ENCODE measurements at regions not wholly inside any gene's neighbourhood (a gene's known extent, or its start where the extent isn't known, plus 50 kb on each side); places are given as distances from the start of the nearest gene placed in this dataset.
"Not testable (repeated sequence)": the region's sequence is repeated elsewhere in the genome, so short reads cannot be mapped to it uniquely, and the experiment has no call there.

DNA sequence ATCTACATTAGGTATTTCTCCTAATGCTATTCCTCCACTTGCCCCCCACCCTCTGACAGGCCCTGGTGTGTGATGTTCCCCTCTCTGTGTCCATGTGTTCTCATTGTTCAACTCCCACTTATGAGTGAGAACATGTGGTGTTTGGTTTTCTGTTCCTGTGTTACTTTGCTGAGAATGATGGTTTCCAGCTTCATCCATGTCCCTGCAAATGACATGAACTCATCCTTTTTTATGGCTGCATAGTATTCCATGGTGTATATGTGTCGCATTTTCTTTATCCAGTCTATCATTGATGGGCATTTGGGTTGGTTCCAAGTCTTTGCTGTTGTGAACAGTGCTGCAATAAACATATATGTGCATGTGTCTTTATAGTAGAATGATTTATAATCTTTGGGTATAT, 50.6 kb upstream of the GRHL3 start:
- not testable (repeated sequence) for DNase-seq (ENCODE audit: low read depth)

DNA sequence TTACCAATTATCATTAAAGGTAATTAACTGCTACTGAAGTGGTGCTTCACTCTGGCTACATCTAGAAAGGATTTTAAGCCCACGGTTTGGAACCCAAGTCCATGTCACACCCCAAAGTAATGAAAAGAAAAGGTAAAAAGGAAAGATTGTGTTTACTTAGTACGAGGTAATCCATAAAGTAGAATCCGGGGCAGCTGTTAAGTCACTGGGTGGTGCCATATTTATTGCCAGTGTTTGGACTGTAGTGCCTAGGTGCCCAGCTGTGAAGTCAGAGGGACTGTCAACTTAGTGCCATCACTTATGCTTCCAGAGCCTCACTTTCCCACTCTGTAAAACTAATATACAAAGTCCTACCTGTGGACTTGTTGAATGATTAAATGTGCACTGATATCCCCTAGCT, 52.2 kb upstream of the GRHL3 start:
- DNase-seq (ENCODE audit: low read depth) = no peak

DNA sequence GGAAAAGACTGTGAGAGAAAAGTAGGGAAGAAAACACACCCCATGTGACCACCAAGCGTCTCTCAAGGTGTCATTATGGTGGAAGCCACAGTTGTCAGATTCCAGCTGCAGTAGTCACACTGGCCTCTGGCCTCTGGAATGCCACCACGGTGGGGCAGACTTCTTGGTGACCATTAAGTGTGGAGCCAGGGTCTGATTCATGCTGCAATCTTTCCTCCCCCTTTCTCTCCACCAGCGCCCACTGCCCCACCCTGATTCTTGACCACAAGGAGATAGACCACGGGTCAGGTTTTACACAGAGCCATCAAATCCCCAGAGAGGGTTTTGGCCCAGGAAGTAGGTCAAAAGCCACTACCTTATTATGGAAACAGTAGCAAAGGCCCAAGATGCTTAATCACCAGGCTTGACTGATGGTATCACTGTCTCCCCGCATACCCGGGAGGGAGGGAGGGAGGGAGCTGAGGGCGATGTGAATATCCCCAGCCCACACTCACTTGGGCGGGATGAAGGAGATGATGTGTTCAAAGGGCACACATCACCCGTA, 52.7 kb upstream of the GRHL3 start:
- DNase-seq (ENCODE audit: low read depth) = peak; percentile 99

DNA sequence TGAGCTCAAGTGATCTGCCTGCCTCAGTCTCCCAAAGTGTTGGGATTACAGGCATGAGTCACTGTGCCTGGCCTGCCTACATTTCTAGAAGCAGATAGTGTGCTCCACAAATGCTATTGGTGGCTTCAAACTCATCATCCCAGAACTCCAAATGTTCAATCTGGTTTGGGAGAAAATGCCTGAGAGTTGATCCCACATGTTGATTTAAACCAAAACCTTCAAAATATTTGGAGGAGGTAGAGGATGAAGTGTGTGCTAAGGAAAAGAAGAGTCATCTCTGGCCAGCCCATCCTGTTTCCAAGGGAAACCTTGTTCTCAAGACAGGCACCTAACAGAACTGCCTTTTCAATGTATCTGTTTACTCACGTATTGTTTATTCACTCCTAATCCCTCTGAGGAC, 55.4 kb upstream of the GRHL3 start:
- no peak for DNase-seq (ENCODE audit: low read depth)

DNA sequence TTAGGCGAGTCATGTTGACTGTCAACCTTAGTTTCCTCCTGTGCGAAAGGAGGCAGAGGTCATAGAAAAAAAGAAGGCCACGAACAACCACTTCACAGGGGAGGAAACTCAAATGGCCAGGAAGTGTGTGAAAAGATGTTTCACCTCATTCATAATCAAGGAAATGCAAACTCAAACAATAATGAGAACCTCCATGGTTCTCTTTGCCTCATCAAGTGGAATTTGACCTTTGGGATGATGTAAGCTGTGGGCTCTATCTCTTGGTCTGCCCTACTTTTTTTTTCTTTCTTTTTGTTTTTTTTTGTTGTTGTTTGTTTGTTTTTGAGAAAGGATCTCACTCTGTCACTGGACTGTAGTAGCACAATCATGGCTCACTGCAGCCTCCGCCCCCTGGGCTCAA, 55.9 kb upstream of the GRHL3 start:
- no peak for DNase-seq (ENCODE audit: low read depth)

DNA sequence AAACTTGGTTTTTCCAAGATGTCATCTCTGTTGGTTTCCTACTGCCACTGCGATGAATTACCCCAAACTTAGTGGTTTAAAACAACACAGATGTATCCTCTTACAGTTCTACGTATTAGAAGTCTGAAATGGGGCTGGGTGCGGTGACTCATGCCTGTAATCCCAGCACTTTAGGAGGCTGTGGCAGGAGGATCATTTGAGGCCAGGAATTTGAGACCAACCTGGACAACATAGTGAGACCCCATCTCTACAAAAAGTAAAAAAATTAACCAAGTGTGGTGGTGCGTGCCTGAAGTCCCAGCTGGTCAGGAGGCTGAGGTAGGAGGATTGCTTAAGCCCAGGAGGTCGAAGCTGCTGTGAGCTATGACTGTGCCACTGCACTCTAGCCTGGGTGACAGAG, 57.2 kb upstream of the GRHL3 start:
- DNase-seq (ENCODE audit: low read depth) = no peak

DNA sequence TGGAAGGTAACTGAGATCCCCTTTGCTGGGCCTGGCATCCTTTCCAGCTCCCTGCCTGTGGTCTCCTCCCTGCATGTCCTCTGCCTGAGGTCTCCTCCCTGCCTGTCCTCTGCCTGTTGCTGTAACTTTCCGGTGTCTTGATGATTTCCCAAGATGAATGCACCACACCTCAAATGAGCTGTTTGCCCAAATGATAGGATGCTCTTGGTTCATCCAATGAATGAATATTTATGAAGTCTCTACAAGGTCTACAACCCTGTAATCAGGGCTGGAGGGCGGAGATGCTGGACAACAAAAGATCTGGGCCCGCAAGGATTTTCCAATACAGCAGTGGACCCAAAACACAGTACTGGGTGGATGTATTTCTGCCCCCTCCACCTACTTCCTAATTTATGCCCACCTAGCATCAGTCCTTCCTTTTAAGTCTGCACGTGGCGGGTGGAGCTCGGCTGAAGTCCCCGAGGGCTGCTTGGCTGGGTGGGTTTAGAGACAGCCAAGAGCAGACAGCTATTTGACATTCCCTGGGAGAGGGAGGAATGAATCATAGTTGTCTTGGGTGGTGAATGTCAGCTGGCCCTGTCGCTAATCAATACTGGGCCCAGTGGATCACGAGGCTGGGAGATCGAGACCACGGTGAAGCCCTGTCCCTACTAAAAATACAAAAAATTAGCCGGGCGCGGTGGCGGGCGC, 60.3 kb upstream of the GRHL3 start:
- DNase-seq (ENCODE audit: low read depth) = no peak

DNA sequence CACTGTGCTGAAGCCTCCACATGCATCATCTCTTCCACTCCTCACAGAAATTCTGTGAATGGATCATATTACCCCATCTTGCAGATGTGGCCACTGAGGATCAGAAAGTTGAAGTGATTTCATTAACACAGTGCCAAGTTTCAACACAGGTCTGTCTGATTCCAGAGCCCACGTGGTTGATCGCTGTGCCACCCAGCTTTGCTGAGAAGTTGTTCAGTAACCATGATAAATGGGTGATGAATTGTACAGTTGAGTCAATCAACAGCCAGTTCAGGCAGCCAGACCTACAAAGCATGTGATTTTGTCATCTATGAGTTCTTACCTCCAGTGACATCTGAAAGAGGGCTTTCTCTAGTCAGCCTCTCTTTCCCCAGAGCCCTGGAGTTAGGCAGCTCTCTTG, 61.8 kb upstream of the GRHL3 start:
- no peak for DNase-seq (ENCODE audit: low read depth)

DNA sequence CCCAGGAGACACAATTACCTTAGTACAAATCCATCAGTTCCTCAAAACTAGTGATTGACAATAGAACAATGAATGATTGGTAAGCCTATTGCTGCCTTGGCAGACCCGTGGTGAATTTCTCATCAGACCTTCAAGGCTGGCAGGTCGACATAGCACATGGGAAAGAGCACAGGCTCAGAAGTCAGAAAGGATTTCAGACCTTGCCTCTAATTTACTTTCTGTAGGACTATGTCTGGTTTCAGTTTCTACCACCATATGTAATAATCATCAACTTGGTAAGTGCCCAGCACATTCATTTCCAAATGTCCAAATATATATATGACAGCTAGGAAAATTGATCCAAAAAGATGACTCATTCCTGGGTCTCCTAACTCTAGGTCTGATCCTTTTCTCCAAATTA, 62.5 kb upstream of the GRHL3 start:
- no peak for DNase-seq (ENCODE audit: low read depth)

DNA sequence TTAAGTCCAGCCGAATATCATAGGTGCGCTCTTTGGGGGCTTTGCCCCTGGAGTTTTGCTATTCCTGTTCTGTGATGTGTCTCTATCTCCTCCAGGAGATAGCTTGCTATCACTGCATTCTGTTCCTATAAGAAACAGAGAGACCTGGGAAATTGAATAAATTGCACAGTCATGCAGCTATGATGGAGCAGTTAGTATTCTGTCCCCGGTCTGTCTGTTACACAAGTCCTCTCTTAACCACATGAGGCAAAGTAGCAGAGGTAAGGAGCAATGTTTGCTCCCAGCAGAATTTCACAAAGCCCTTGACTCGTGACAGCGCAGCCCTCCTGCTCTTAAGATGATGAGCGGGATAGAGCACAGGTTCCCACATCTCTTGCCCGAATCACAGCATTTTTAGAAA, 63.9 kb upstream of the GRHL3 start:
- DNase-seq (ENCODE audit: low read depth) = no peak

DNA sequence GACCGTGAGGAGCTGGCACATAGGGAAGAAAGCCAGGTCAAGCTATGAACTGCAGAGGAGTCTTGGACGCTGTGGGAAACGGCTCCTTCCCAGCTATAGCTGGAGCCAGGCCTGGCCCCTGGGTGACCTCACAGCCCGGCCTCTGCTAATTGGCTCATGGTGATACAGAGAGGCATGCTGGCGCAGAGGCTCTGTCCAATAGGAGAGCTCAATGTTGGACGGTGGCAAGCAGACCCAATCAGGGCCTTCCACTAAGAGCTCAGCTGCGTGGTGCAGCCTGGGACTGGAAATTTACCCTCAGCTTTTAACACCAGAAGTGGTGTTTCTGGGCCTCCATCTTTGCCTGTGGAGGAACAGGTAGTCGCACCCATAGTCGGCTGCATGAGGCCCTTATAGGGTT, 64.4 kb upstream of the GRHL3 start:
- no peak for DNase-seq (ENCODE audit: low read depth)

DNA sequence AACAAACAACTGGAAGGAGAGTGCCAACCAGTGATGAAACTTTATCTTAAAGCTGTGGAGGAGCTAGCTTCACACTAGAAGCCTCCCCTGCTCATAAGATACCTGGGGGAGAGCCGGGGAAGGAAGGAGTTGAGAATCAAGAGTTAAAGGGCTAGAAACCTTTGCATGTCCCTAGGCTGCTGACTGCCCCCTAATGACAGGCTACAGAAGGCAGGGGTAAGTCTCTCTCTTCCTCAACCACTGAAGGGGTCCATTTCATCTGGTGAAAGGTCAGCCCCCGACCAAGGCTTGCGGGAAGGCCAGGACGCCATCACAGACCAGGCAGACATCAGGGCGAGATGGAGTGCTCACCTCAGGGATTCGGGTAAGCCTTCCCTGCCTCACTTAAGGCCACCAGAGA, 65.6 kb upstream of the GRHL3 start:
- DNase-seq (ENCODE audit: low read depth) = no peak

DNA sequence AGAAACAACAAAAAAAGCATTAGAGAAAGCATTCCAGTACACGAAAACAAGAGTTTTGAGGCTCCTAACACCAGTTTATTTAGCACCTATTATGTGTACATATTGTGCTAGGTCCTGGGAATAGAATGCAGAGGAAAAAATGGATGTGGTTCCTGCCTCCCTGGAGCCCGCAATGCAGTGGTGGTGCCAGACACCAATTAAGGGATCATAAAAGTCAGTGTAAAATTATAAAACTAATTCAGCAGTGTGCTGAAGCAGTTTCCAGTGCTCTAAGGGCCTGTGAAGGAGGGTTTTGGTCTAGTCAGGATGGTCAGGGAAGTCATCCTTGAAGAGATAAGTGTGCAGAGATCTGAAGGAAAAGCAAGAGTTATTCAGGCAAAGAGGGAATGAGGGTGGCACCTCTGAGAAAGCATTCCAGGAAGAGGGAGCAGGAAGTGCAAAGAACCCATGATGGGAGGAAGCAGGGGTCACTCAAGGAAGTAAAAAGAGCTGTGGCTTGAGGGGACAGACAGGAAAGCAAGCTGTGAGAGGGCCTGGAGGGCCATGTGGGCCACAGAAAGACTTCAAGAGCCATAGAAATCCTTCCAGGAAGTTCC, 65.2 kb upstream of the IFNLR1 start:
- no peak for DNase-seq (ENCODE audit: low read depth)

DNA sequence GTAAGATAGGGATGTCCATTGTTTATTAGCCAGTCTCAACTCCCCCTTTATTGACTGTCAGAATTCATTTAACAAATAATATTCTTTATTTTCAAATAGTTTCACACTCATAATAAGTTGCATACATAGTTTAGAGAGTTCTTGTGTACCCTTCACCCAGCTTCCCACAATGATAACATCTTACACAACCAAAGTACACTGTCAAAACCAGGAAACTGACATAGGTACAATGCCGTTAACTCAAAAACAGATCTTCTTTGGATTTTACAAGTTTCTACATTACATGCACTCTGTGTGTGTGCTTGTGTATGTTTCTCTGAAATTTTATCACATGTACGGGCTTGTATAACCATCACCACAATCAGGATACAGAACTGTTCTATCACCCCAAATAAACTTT, 64.4 kb upstream of the IFNLR1 start:
- DNase-seq (ENCODE audit: low read depth) = no peak

DNA sequence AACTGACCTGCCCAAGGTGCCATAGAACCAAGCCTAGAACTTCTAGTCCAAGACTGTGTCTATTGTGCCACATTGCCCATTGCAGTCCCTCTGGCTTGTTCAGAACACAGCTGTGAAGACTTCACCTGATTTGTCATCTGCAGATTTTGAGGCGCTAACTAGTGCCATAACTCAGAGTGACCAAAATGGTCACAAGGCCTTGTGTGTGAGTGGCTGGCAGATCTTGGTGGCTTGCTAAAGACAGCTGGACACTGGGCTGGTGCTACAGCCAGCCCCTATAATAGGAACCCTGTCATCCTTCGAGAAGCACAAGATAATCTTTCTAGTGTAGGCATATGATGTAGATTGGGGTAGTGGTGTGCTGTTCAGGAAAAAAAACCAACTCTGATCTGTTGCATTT, 63.7 kb upstream of the IFNLR1 start:
- DNase-seq (ENCODE audit: low read depth) = no peak

DNA sequence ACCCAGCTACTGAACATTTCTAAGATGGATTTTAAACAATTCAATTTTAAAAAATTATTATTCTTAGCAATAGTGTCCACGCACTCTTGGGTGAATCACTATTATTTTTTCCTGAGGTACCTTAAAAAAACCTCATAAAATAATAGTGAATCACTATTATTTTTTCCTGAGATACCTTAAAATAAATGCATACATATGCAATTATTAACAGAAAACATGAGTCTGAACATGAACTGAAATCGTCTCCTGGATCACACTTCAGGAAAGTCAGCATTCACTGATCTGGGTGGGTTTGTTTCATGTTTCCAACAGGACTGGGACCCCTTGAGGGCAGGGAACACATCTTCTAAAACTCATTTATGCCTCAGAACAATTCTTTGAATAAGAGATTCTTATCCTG, 63.1 kb upstream of the IFNLR1 start:
- no peak for DNase-seq (ENCODE audit: low read depth)

DNA sequence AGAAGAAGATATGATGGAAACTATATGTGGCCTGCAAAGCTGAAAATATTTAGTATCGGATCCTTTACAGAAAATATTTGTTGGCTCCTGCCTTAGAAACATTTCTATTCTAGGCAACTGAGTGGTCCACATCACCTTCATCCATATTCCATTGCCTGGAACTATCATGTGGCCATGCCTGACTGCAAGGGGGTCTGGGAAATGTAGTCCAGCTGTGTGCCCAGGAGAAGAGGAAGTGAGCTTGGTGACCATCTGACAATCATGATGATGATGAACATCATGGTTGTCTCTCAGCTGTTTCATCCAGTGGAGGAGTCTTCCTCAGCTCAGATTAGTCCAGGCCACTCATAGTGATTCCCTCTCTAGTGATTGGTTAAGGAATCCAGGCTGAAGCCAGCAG, 61.8 kb upstream of the IFNLR1 start:
- DNase-seq (ENCODE audit: low read depth) = no peak

DNA sequence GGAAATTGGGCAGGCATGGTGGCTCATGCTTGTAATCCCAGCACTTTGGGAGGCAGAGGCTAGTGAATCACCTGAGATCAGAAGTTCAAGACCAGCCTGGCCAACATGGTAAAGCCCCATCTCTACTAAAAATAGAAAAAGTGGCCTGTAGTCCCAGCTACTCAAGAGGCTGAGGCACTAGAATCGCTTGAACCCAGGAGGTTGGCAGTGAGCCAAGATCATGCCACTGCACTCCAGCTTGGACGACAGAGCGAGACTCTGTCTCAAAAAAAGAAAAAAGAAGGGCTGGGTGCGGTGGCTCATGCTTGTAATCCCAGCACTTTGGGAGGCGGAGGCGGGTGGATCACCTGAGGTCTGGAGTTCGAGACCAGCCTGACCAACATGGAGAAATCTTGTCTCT, 60.2 kb upstream of the IFNLR1 start:
- not testable (repeated sequence) for DNase-seq (ENCODE audit: low read depth)

DNA sequence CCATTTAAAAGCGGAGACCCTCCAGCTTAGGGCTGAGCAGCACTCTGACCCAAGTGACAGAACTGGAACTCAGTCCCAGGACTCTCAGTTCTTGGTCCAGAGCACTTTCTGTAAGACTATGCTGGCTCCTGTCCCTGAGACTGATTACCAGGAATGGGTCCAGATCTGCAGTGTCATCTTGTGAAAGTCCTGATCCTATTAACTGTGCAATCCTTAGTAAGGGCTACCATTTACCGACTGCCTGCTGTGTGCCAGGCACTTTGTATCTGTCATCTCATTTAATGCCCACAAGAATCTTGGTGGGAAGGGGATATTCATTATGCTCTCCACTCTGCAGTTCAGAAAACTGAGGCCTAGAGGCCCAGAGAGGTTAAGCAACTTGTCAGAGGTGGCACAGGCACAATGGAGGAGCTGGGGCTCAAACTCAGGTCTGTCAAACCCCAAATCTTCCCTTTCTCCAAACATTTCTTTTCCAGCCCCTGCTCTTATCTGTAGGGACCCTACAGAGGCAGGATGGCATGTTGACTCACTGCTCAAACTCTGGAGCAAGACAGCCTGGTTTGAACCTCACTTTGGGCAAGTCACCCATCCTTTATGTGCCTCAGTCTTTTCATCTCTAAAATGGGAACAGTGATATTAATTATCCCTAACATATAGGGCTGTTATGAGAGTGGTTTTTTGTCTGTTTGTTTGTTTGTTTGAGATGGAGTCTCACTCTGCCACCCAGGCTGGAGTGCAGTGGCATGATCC, 57.6 kb upstream of the IFNLR1 start:
- no peak for DNase-seq (ENCODE audit: low read depth)

DNA sequence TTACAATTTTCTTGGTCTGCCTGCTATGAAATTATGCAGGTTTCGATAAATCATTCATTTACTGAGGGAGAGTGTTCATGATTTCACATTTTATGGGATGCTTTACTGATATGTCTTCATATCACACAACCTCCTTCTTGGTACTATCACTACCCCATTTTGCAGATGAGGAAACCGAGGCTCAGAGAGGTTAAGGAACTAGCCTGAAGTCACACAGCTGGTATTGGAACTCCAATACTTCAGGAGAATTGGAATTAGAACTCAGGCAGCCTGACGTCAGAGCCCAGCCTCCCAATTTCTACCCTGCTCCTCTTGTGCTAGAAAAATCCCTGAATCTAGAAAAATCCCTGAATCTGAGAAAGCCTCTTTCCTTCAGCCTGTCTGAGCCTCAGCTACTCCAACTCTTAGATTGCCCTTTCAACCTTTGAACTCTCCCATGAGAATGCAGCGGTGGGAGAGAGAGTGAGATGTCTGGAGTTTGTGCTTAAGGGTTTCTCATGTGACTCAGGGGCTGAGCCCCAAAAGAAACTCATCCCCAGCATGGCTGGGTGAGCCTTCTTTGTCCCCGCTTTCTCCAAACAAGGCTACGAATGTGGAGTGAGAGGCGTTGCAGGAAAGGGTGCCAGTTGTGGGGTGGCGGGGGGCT, 50.8 kb upstream of the IFNLR1 start:
- no peak for DNase-seq (ENCODE audit: low read depth)

DNA sequence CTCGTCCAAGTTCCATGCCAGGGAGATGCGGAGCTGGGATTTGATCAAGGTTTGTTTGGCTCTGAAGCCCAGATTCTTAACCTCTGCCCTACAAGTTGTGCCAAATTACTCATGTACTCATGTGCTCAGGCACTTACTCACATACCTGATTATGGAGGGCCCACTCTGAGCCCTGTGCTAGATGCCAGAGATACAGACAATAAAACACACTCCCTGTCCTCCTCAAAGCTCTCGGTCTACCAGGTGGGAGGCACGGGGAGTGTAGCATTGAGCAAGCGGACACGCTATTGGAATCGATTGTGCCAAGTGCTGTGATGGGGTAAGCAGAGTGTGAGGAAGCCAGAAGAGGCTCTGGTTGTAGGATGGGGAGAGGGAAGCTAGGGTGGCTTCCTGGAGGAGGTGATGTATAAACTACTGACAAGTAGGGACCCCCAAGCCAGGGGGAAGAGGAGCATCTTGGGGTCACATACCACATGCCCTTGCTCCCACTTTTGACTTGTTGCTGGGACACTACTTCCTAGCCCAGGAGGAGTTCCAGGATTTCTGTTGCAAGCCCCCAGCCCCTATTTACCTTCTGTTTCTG, 49.8 kb upstream of the IFNLR1 start:
- DNase-seq (ENCODE audit: low read depth) = peak; percentile 39

Data from RPMI7951 (cell line).